HUES64 (cell line): ENCODE measurements at regions not wholly inside any gene's neighbourhood (a gene's known extent, or its start where the extent isn't known, plus 50 kb on each side); places are given as distances from the start of the nearest gene placed in this dataset.
"Not testable (repeated sequence)": the region's sequence is repeated elsewhere in the genome, so short reads cannot be mapped to it uniquely, and the experiment has no call there.

ENCODE experiments used
- H3K27ac ChIP-seq: 2 replicates; pipeline ENCODE4 v1.7.0; 2013; ENCODE audit warnings: low read depth, low read length, inconsistent platforms
- H3K27me3 ChIP-seq: 2 replicates; pipeline ENCODE4 v1.6.1; 2013; ENCODE audit warnings: mild to moderate bottlenecking, low read length; ENCODE audit not compliant: insufficient read depth
- H3K36me3 ChIP-seq: 2 replicates; pipeline ENCODE4 v1.6.1; 2013; ENCODE audit warnings: mild to moderate bottlenecking, low read length; ENCODE audit not compliant: insufficient read depth
- H3K4me1 ChIP-seq: 2 replicates; pipeline ENCODE4 v1.6.1; 2013; ENCODE audit warnings: mild to moderate bottlenecking, low read length, moderate library complexity; ENCODE audit not compliant: insufficient read depth
- H3K4me3 ChIP-seq: 2 replicates; pipeline ENCODE4 v1.5.1; 2013; ENCODE audit warnings: mild to moderate bottlenecking, low read length, moderate library complexity
- H3K9ac ChIP-seq: 2 replicates; pipeline ENCODE4 v1.6.1; 2013; ENCODE audit warnings: mild to moderate bottlenecking, low read depth, low read length
- H3K9me3 ChIP-seq: 2 replicates; pipeline ENCODE4 v1.6.1; 2013; ENCODE audit warnings: low read depth, low read length; ENCODE audit not compliant: insufficient read depth
- whole genome bisulfite sequencing: fragments of 150-250, 120-280 bp; methylation state at CpG from one replicate; pipeline ENCODE4 v1.1.7; 2013; ENCODE audit warnings: missing lambda C conversion rate; 5-methylcytosine and 5-hydroxymethylcytosine counted together

- Histone ChIP-seq H3K36me3 (no peaks in the 10 kb centered on the region), H3K27ac (no peak overlapping the region), H3K9ac (no peak overlapping the region), H3K4me3 (no peak overlapping the region), H3K4me1 (peaks cover 16% of the 10 kb centered on the region), H3K27me3 (no peaks in the 10 kb centered on the region), H3K9me3 (no peaks in the 10 kb centered on the region)
- 89% methylated on average over 12 of the region's 12 CpGs for WGBS
These were observed 123.0 kb upstream of the SPRED1 start for GRCh38 chr15:38129531-38130204.

- H3K4me1 ChIP-seq = peaks cover 16% of the 10 kb centered on the region
- H3K27me3 ChIP-seq = no peaks in the 10 kb centered on the region
- no peaks in the 10 kb centered on the region for H3K9me3 ChIP-seq
- no peak overlapping the region for H3K27ac ChIP-seq
- no peak overlapping the region for H3K4me3 ChIP-seq
- no peak overlapping the region for H3K9ac ChIP-seq
- H3K36me3 ChIP-seq = no peaks in the 10 kb centered on the region
- WGBS = 91% methylated on average over 8 of the region's 8 CpGs
These were observed 122.5 kb upstream of the SPRED1 start for GRCh38 chr15:38130205-38130567.

- no peak overlapping the region for H3K4me3 ChIP-seq
- no peaks in the 10 kb centered on the region for H3K36me3 ChIP-seq
- H3K9me3 ChIP-seq = no peaks in the 10 kb centered on the region
- 81% methylated on average over 7 of the region's 10 CpGs for WGBS
- H3K27ac ChIP-seq = no peak overlapping the region
- no peak overlapping the region for H3K9ac ChIP-seq
- no peaks in the 10 kb centered on the region for H3K27me3 ChIP-seq
- H3K4me1 ChIP-seq = peaks cover 16% of the 10 kb centered on the region
These were observed 121.7 kb upstream of the SPRED1 start for GRCh38 chr15:38130740-38131498.

- Histone ChIP-seq H3K9me3 (no peaks in the 10 kb centered on the region), H3K27ac (no peak overlapping the region), H3K4me1 (peaks cover 16% of the 10 kb centered on the region), H3K36me3 (no peaks in the 10 kb centered on the region), H3K9ac (no peak overlapping the region), H3K27me3 (no peaks in the 10 kb centered on the region), H3K4me3 (no peak overlapping the region)
- WGBS = 46% methylated on average over 2 of the region's 3 CpGs
These were observed 118.4 kb upstream of the SPRED1 start for GRCh38 chr15:38134252-38134651.

- not testable (repeated sequence) for H3K9me3 ChIP-seq, H3K27me3 ChIP-seq, H3K27ac ChIP-seq, H3K36me3 ChIP-seq, H3K4me3 ChIP-seq, H3K9ac ChIP-seq, H3K4me1 ChIP-seq
- WGBS = 85% methylated on average over 11 of the region's 11 CpGs
These were observed 110.4 kb upstream of the SPRED1 start for GRCh38 chr15:38142195-38142594.

- H3K27me3 ChIP-seq = no peaks in the 10 kb centered on the region
- H3K27ac ChIP-seq = no peak overlapping the region
- H3K9ac ChIP-seq = no peak overlapping the region
- no peak overlapping the region for H3K4me3 ChIP-seq
- H3K36me3 ChIP-seq = no peaks in the 10 kb centered on the region
- H3K9me3 ChIP-seq = peaks cover 13% of the 10 kb centered on the region; the same call in 1 of the 2 replicates
- 89% methylated on average over 1 of the region's 1 CpG for WGBS
- H3K4me1 ChIP-seq = no peaks in the 10 kb centered on the region
These were observed 107.7 kb upstream of the SPRED1 start for GRCh38 chr15:38144921-38145320.

GRCh38 chr15:38145651-38146111 lies 107.0 kb upstream of the SPRED1 start:
- H3K9me3 ChIP-seq = peaks cover 18% of the 10 kb centered on the region; the same call in 1 of the 2 replicates
- no peaks in the 10 kb centered on the region for H3K27me3 ChIP-seq
- no peaks in the 10 kb centered on the region for H3K36me3 ChIP-seq
- 88% methylated on average over 5 of the region's 5 CpGs for WGBS
- H3K4me1 ChIP-seq = no peaks in the 10 kb centered on the region
- H3K9ac ChIP-seq = no peak overlapping the region
- no peak overlapping the region for H3K27ac ChIP-seq
- no peak overlapping the region for H3K4me3 ChIP-seq

GRCh38 chr15:38147246-38147645 lies 105.4 kb upstream of the SPRED1 start:
- Histone ChIP-seq H3K9me3 (peaks cover 23% of the 10 kb centered on the region; the same call in 1 of the 2 replicates), H3K4me3 (no peak overlapping the region), H3K9ac (no peak overlapping the region), H3K27me3 (no peaks in the 10 kb centered on the region), H3K4me1 (no peaks in the 10 kb centered on the region), H3K27ac (no peak overlapping the region), H3K36me3 (no peaks in the 10 kb centered on the region)
- 86% methylated on average over 2 of the region's 2 CpGs for WGBS

- WGBS = 89% methylated on average over 1 of the region's 2 CpGs
- H3K27ac ChIP-seq = no peak overlapping the region
- H3K4me3 ChIP-seq = no peak overlapping the region
- no peaks in the 10 kb centered on the region for H3K27me3 ChIP-seq
- H3K4me1 ChIP-seq = no peaks in the 10 kb centered on the region
- peaks cover 15% of the 10 kb centered on the region; the same call in 1 of the 2 replicates for H3K9me3 ChIP-seq
- no peak overlapping the region for H3K9ac ChIP-seq
- no peaks in the 10 kb centered on the region for H3K36me3 ChIP-seq
These were observed 104.2 kb upstream of the SPRED1 start for GRCh38 chr15:38148471-38148870.

GRCh38 chr15:38149315-38149714 lies 103.3 kb upstream of the SPRED1 start:
- Histone ChIP-seq H3K4me3 (no peak overlapping the region), H3K9ac (no peak overlapping the region), H3K9me3 (peaks cover 15% of the 10 kb centered on the region; the same call in 1 of the 2 replicates), H3K27ac (no peak overlapping the region), H3K4me1 (no peaks in the 10 kb centered on the region), H3K27me3 (no peaks in the 10 kb centered on the region), H3K36me3 (no peaks in the 10 kb centered on the region)
- WGBS = 80% methylated on average over 1 of the region's 4 CpGs

GRCh38 chr15:38150148-38150547 lies 102.5 kb upstream of the SPRED1 start:
- Histone ChIP-seq H3K27me3 (no peaks in the 10 kb centered on the region), H3K4me3 (no peak overlapping the region), H3K27ac (no peak overlapping the region), H3K9ac (no peak overlapping the region), H3K9me3 (peaks cover 15% of the 10 kb centered on the region; the same call in 1 of the 2 replicates), H3K36me3 (no peaks in the 10 kb centered on the region), H3K4me1 (no peaks in the 10 kb centered on the region)
- 84% methylated on average over 1 of the region's 1 CpG for WGBS
